ENCODE measurements at regions not wholly inside any gene's neighbourhood (a gene's known extent, or its start where the extent isn't known, plus 50 kb on each side); places are given as distances from the start of the nearest gene placed in this dataset.
"Not testable (repeated sequence)": the region's sequence is repeated elsewhere in the genome, so short reads cannot be mapped to it uniquely, and the experiment has no call there.

GRCh38 chr5:92977846-92978540 lies 603.0 kb downstream of the NR2F1-AS1 start:
- DNase-seq: no peak

- no peak for DNase-seq
Measured at GRCh38 chr5:92976156-92976555, 604.9 kb downstream of the NR2F1-AS1 start.

GRCh38 chr5:92969781-92970237 lies 611.2 kb downstream of the NR2F1-AS1 start:
- no peak for DNase-seq

- DNase-seq: no peak
Measured at GRCh38 chr5:92969191-92969780, 611.7 kb downstream of the NR2F1-AS1 start.

- no peak for DNase-seq
Measured at GRCh38 chr5:92963800-92964199, 617.2 kb downstream of the NR2F1-AS1 start.

- DNase-seq: no peak
Measured at GRCh38 chr5:92962752-92963151, 618.3 kb downstream of the NR2F1-AS1 start.

- DNase-seq: no peak
Measured at GRCh38 chr5:92956886-92957285, 624.1 kb downstream of the NR2F1-AS1 start.

GRCh38 chr5:92952243-92952642 lies 628.8 kb downstream of the NR2F1-AS1 start:
- no peak for DNase-seq

- DNase-seq: no peak
Measured at GRCh38 chr5:92951746-92952145, 629.3 kb downstream of the NR2F1-AS1 start.

GRCh38 chr5:92946546-92946945 lies 634.5 kb downstream of the NR2F1-AS1 start:
- no peak for DNase-seq

GRCh38 chr5:92945605-92946097 lies 635.4 kb downstream of the NR2F1-AS1 start:
- DNase-seq: no peak

GRCh38 chr5:92944903-92945604 lies 636.0 kb downstream of the NR2F1-AS1 start:
- DNase-seq: no peak

- DNase-seq: no peak
Measured at GRCh38 chr5:92944337-92944736, 636.7 kb downstream of the NR2F1-AS1 start.

- no peak for DNase-seq
Measured at GRCh38 chr5:92942762-92943161, 638.3 kb downstream of the NR2F1-AS1 start.

- DNase-seq: no peak
Measured at GRCh38 chr5:92941806-92942205, 639.2 kb downstream of the NR2F1-AS1 start.

GRCh38 chr5:92939428-92939827 lies 641.6 kb downstream of the NR2F1-AS1 start:
- DNase-seq: no peak

GRCh38 chr5:92937396-92937795 lies 643.6 kb downstream of the NR2F1-AS1 start:
- DNase-seq: not testable (repeated sequence)

GRCh38 chr5:92930057-92930456 lies 651.0 kb downstream of the NR2F1-AS1 start:
- DNase-seq: no peak

GRCh38 chr5:92927291-92927778 lies 653.7 kb downstream of the NR2F1-AS1 start:
- no peak for DNase-seq

- DNase-seq: no peak
Measured at GRCh38 chr5:92923885-92924284, 657.1 kb downstream of the NR2F1-AS1 start.

GRCh38 chr5:92922231-92922967 lies 658.6 kb downstream of the NR2F1-AS1 start:
- no peak for DNase-seq

- DNase-seq: no peak
Measured at GRCh38 chr5:92917044-92917443, 664.0 kb downstream of the NR2F1-AS1 start.

GRCh38 chr5:92916036-92916435 lies 665.0 kb downstream of the NR2F1-AS1 start:
- no peak for DNase-seq
